ENCODE measurements at regions not wholly inside any gene's neighbourhood (a gene's known extent, or its start where the extent isn't known, plus 50 kb on each side); places are given as distances from the start of the nearest gene placed in this dataset.

- no peak overlapping the region for H3K27ac ChIP-seq (ENCODE audit: low read depth, low read length, severe bottlenecking)
- no peaks in the 10 kb centered on the region for H3K4me1 ChIP-seq (ENCODE audit: control insufficient read depth, insufficient read depth, low read length, poor library complexity, severe bottlenecking)
- H3K36me3 ChIP-seq (ENCODE audit: control insufficient read depth, insufficient read depth, low read length), result no peaks in the 10 kb centered on the region
- H3K9me3 ChIP-seq (ENCODE audit: control insufficient read depth, low read length), result no peaks in the 10 kb centered on the region
- no peak overlapping the region for H3K4me3 ChIP-seq (ENCODE audit: extremely low read depth, insufficient read depth, low read length, poor library complexity, severe bottlenecking)
Measured at GRCh38 chr6:84554074-84554473, 210.3 kb downstream of the TBX18 start.

GRCh38 chr6:84553527-84553926, 210.9 kb downstream of the TBX18 start:
- WGBS, 2 experiments (ENCODE audit: insufficient coverage in 2 of 2), result 75 to 78% methylated on average over 1 of the region's 1 CpG
- Histone ChIP-seq H3K27ac (ENCODE audit: low read depth, low read length, severe bottlenecking) (no peak overlapping the region), H3K9me3 (ENCODE audit: control insufficient read depth, low read length) (no peaks in the 10 kb centered on the region), H3K36me3 (ENCODE audit: control insufficient read depth, insufficient read depth, low read length) (no peaks in the 10 kb centered on the region), H3K4me1 (ENCODE audit: control insufficient read depth, insufficient read depth, low read length, poor library complexity, severe bottlenecking) (no peaks in the 10 kb centered on the region), H3K4me3 (ENCODE audit: extremely low read depth, insufficient read depth, low read length, poor library complexity, severe bottlenecking) (no peak overlapping the region)

- Histone ChIP-seq H3K9me3 (ENCODE audit: control insufficient read depth, low read length) (no peaks in the 10 kb centered on the region), H3K36me3 (ENCODE audit: control insufficient read depth, insufficient read depth, low read length) (no peaks in the 10 kb centered on the region), H3K4me3 (ENCODE audit: extremely low read depth, insufficient read depth, low read length, poor library complexity, severe bottlenecking) (no peak overlapping the region), H3K27ac (ENCODE audit: low read depth, low read length, severe bottlenecking) (no peak overlapping the region), H3K4me1 (ENCODE audit: control insufficient read depth, insufficient read depth, low read length, poor library complexity, severe bottlenecking) (peaks cover 7% of the 10 kb centered on the region)
- WGBS, 2 experiments (ENCODE audit: insufficient coverage in 2 of 2), result 60 to 100% methylated on average over 1 of the region's 6 CpGs
Measured at GRCh38 chr6:84551797-84552196, 212.6 kb downstream of the TBX18 start.

GRCh38 chr6:84549917-84550316, 214.5 kb downstream of the TBX18 start:
- Histone ChIP-seq H3K36me3 (ENCODE audit: control insufficient read depth, insufficient read depth, low read length) (no peaks in the 10 kb centered on the region), H3K9me3 (ENCODE audit: control insufficient read depth, low read length) (no peaks in the 10 kb centered on the region), H3K4me1 (ENCODE audit: control insufficient read depth, insufficient read depth, low read length, poor library complexity, severe bottlenecking) (peaks cover 7% of the 10 kb centered on the region), H3K4me3 (ENCODE audit: extremely low read depth, insufficient read depth, low read length, poor library complexity, severe bottlenecking) (no peak overlapping the region), H3K27ac (ENCODE audit: low read depth, low read length, severe bottlenecking) (no peak overlapping the region)
- WGBS, 2 experiments (ENCODE audit: insufficient coverage in 2 of 2), result 100% methylated on average over 1 of the region's 4 CpGs; no CpG with 5 or more reads in 1 of the 2 experiments

DNA sequence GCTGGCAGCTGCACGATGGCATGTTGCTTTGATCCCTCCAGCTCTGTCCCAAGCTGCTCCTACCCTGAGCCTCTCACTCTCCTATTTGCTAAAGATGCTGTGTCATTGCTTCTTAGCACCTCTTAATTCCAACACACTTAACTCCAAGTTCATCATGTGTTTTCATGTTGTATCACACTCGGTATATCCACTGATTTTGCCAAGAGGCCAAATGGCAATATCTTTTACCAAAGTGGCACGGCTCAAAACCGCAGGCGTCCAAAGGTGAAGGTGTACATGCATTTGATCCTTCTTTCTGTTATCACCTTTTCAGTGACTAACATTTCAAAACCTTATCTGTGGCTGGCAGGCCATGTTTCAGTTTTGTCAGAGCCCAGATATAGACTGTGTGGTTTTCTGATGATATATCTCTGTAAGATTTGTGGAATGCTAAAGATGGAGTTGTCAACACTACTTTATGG, 217.0 kb downstream of the TBX18 start:
- WGBS, 2 experiments (ENCODE audit: insufficient coverage in 2 of 2), result 96 to 99% methylated on average over 5 of the region's 5 CpGs
- Histone ChIP-seq H3K36me3 (ENCODE audit: control insufficient read depth, insufficient read depth, low read length) (no peaks in the 10 kb centered on the region), H3K9me3 (ENCODE audit: control insufficient read depth, low read length) (no peaks in the 10 kb centered on the region), H3K27ac (ENCODE audit: low read depth, low read length, severe bottlenecking) (no peak overlapping the region), H3K4me1 (ENCODE audit: control insufficient read depth, insufficient read depth, low read length, poor library complexity, severe bottlenecking) (peaks cover 7% of the 10 kb centered on the region), H3K4me3 (ENCODE audit: extremely low read depth, insufficient read depth, low read length, poor library complexity, severe bottlenecking) (no peak overlapping the region)

GRCh38 chr6:84546427-84546914, 217.9 kb downstream of the TBX18 start:
- Histone ChIP-seq H3K27ac (ENCODE audit: low read depth, low read length, severe bottlenecking) (no peak overlapping the region), H3K4me1 (ENCODE audit: control insufficient read depth, insufficient read depth, low read length, poor library complexity, severe bottlenecking) (peaks cover 7% of the 10 kb centered on the region), H3K36me3 (ENCODE audit: control insufficient read depth, insufficient read depth, low read length) (no peaks in the 10 kb centered on the region), H3K4me3 (ENCODE audit: extremely low read depth, insufficient read depth, low read length, poor library complexity, severe bottlenecking) (no peak overlapping the region), H3K9me3 (ENCODE audit: control insufficient read depth, low read length) (no peaks in the 10 kb centered on the region)
- WGBS, 2 experiments (ENCODE audit: insufficient coverage in 2 of 2), result 80 to 82% methylated on average over 7 to 8 of the region's 9 CpGs

DNA sequence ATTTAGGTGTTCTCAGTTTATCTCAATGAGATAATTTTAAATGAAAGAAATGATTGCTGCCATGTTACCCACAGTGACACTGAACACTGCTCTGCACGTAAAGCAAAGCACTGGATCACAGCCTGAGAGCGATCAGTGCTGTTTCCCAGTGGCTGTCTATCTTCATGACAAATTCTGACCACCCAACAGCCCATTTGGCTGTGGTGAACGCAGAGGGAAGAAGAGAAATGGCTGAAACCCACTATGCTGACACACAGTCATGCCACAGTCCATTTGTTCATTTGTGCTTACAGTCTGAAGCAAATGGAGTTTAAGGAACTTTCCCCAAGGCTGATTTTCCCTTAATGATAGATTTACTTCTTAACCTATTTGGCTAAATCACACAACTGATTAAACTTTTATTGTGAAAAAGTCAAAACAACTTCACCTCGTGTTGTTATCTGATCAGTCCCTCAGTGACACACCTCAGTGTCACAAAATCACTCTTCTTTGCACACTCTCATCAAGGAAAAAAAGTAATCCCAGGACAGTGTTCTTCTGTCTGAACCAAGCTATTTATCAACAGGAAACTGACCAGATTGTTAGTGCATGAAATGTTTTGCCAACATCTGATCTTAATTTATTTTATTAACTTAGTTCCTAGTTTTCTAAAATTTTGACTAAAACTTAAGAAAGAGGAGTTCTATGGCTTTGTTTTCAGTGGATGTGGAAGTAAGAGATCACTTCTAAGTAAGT, 225.1 kb downstream of the TBX18 start:
- Histone ChIP-seq H3K36me3 (ENCODE audit: control insufficient read depth, insufficient read depth, low read length) (no peaks in the 10 kb centered on the region), H3K4me1 (ENCODE audit: control insufficient read depth, insufficient read depth, low read length, poor library complexity, severe bottlenecking) (no peaks in the 10 kb centered on the region), H3K27ac (ENCODE audit: low read depth, low read length, severe bottlenecking) (no peak overlapping the region), H3K4me3 (ENCODE audit: extremely low read depth, insufficient read depth, low read length, poor library complexity, severe bottlenecking) (no peak overlapping the region), H3K9me3 (ENCODE audit: control insufficient read depth, low read length) (no peaks in the 10 kb centered on the region)
- 83 to 96% methylated on average over 2 of the region's 4 CpGs for WGBS, 2 experiments (ENCODE audit: insufficient coverage in 2 of 2)

GRCh38 chr6:84536885-84537638, 227.3 kb downstream of the TBX18 start:
- no peak overlapping the region for H3K27ac ChIP-seq (ENCODE audit: low read depth, low read length, severe bottlenecking)
- H3K9me3 ChIP-seq (ENCODE audit: control insufficient read depth, low read length), result no peaks in the 10 kb centered on the region
- no peaks in the 10 kb centered on the region for H3K4me1 ChIP-seq (ENCODE audit: control insufficient read depth, insufficient read depth, low read length, poor library complexity, severe bottlenecking)
- no peaks in the 10 kb centered on the region for H3K36me3 ChIP-seq (ENCODE audit: control insufficient read depth, insufficient read depth, low read length)
- no peak overlapping the region for H3K4me3 ChIP-seq (ENCODE audit: extremely low read depth, insufficient read depth, low read length, poor library complexity, severe bottlenecking)
- WGBS, 2 experiments (ENCODE audit: insufficient coverage in 2 of 2), result 85 to 87% methylated on average over 2 of the region's 4 CpGs

DNA sequence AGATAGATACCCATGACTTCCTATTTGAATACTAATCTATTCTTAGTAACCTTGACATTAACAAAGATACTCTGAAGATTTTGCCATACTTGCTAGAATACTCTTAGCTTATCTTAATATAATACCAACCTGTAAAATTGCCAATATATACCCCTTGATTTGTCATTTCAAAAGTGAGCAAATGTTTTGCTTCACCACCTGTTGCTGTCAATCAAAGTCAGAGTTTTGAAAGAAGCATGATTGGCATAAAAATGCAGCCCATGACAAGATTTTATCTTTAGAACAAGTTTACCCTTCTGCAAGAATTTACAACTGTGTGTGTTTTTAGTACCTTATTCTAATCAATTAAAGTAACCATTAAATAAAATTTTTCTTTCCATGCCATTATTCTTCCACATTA, 236.2 kb downstream of the TBX18 start:
- Histone ChIP-seq H3K27ac (ENCODE audit: low read depth, low read length, severe bottlenecking) (no peak overlapping the region), H3K9me3 (ENCODE audit: control insufficient read depth, low read length) (no peaks in the 10 kb centered on the region), H3K36me3 (ENCODE audit: control insufficient read depth, insufficient read depth, low read length) (no peaks in the 10 kb centered on the region), H3K4me3 (ENCODE audit: extremely low read depth, insufficient read depth, low read length, poor library complexity, severe bottlenecking) (no peak overlapping the region), H3K4me1 (ENCODE audit: control insufficient read depth, insufficient read depth, low read length, poor library complexity, severe bottlenecking) (no peaks in the 10 kb centered on the region)

DNA sequence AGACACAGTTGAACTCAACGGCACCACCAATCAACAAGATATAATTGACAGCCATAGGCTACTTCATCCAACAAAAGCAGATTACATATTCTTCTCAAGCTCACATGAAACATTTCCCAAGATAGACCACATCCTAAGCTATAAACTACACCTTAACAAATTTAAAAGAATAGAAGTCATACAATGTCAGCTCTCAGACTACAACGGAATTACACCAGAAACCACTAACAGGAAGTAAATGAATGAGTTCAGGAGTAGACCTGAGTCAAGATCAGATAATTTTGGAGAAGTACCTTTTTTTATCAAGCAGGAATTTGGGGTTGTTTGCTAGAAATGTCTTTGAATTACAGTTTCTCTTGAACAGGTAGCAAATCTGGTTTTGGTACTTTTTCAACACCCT, 237.8 kb downstream of the TBX18 start:
- no peak overlapping the region for H3K27ac ChIP-seq (ENCODE audit: low read depth, low read length, severe bottlenecking)
- no peaks in the 10 kb centered on the region for H3K9me3 ChIP-seq (ENCODE audit: control insufficient read depth, low read length)
- peaks cover 1% of the 10 kb centered on the region for H3K4me1 ChIP-seq (ENCODE audit: control insufficient read depth, insufficient read depth, low read length, poor library complexity, severe bottlenecking)
- H3K36me3 ChIP-seq (ENCODE audit: control insufficient read depth, insufficient read depth, low read length), result no peaks in the 10 kb centered on the region
- WGBS, 2 experiments (ENCODE audit: insufficient coverage in 2 of 2), result 78% methylated on average over 1 of the region's 2 CpGs; no CpG with 5 or more reads in 1 of the 2 experiments
- H3K4me3 ChIP-seq (ENCODE audit: extremely low read depth, insufficient read depth, low read length, poor library complexity, severe bottlenecking), result no peak overlapping the region

- Histone ChIP-seq H3K27ac (ENCODE audit: low read depth, low read length, severe bottlenecking) (no peak overlapping the region), H3K4me1 (ENCODE audit: control insufficient read depth, insufficient read depth, low read length, poor library complexity, severe bottlenecking) (peaks cover 4% of the 10 kb centered on the region), H3K9me3 (ENCODE audit: control insufficient read depth, low read length) (no peaks in the 10 kb centered on the region), H3K36me3 (ENCODE audit: control insufficient read depth, insufficient read depth, low read length) (no peaks in the 10 kb centered on the region), H3K4me3 (ENCODE audit: extremely low read depth, insufficient read depth, low read length, poor library complexity, severe bottlenecking) (no peak overlapping the region)
- WGBS, 2 experiments (ENCODE audit: insufficient coverage in 2 of 2), result 86 to 100% methylated on average over 2 of the region's 2 CpGs
Measured at GRCh38 chr6:84525907-84526306, 238.5 kb downstream of the TBX18 start.

All from mesodermal cell (in vitro differentiated cells).